ENCODE measurements at regions not wholly inside any gene's neighbourhood (a gene's known extent, or its start where the extent isn't known, plus 50 kb on each side); places are given as distances from the start of the nearest gene placed in this dataset.

DNA sequence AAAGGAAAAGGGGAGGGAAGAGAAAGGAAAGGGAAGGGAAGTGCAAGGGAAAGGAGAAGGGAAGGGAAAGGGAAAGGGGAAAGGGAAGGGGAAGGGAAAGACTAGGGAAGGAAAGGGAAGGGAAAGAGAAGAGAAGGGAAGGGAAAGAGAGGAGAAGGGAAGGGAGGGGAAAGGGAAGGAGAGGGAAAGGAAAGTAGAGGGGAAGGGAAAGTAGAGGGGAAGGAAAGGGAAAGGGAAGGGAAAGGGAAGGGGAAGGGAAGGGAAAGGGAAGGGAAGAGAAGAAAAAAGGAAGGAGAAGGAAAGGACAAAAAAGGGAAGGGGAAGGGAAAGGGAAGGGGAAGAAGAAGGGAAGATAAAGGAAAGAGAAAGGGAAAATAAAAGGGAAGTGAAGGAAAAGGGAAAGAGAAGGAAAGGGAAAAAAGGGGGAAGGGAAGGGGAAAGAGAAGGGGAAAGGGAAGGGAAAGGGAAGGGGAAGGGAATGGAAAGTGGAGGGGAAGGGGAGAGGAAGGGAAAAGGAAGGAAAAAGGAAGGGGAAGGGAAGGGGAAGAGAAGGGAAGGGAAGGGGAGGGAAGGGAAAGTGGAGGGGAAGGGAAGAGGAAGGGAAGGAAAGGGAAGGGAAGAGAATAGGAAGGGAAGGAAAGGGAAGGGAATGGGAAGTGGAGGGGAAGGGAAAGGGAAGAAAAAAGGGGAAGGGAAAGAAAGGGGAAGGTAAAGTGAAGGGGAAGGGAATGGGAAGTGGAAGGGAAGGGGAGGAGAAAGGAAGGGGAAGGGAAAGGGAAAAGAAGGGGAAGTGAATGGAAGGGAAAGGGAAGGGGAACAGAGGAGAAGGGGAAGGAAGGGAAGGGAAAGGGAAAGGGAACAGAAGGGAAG is 138.2 kb downstream of the SPATA19 start:
- H3K9ac ChIP-seq = no peak overlapping the region
- no peak overlapping the region for H3K4me2 ChIP-seq
- no peak overlapping the region for H3K27ac ChIP-seq
- H3K4me3 ChIP-seq = no peak overlapping the region
- H3K36me3 ChIP-seq = no peaks in the 10 kb centered on the region
- peaks cover 0 to 24% (median 19%) of the 10 kb centered on the region in 10 experiments; a peak in 13 of 20 replicates for H3K4me1 ChIP-seq
- H3K9me3 ChIP-seq (replicated peaks in 1 of 11) = peaks cover 0 to 7% (median 0%) of the 10 kb centered on the region in 11 experiments; a peak in 1 of 22 replicates
- no peaks in the 10 kb centered on the region for H4K20me1 ChIP-seq
- TF ChIP-seq Cebpa-rat (IDR thresholded peaks at IDR 0.05) = no peak
- H3K27me3 ChIP-seq = no peaks in the 10 kb centered on the region

DNA sequence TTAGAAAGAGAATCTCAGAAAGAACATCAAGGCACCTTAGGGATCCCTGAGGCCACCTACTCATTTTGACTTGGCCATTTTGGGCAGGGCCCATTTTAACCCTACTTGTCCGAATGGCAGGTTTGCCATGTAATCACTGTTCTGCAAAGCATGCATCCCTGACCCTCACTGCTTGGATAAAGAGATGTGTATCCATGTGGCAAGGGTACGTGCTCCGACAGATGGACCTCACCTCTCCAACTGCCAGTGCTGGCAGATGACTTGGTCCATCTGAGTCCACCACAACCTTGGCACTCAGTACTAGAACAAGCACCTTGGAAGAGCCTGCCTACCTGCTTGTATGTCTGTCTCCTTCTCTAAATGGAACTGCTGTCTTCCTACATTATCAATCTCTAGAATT is 139.4 kb downstream of the SPATA19 start:
- H3K9me3 ChIP-seq (replicated peaks in 1 of 11) = peaks cover 0 to 7% (median 0%) of the 10 kb centered on the region in 11 experiments; a peak in 1 of 22 replicates
- peak overlapping the region in 7 of 11 experiments; percentile 34 to 72 (median 50); a peak in 10 of 22 replicates for H3K4me2 ChIP-seq
- no peak for TF ChIP-seq Cebpa-rat (IDR thresholded peaks at IDR 0.05)
- H3K27me3 ChIP-seq = no peaks in the 10 kb centered on the region
- H4K20me1 ChIP-seq = no peaks in the 10 kb centered on the region
- H3K4me3 ChIP-seq = no peak overlapping the region
- peaks cover 0 to 24% (median 19%) of the 10 kb centered on the region in 10 experiments; a peak in 13 of 20 replicates for H3K4me1 ChIP-seq
- H3K36me3 ChIP-seq = no peaks in the 10 kb centered on the region
- no peak overlapping the region for H3K9ac ChIP-seq
- no peak overlapping the region for H3K27ac ChIP-seq

DNA sequence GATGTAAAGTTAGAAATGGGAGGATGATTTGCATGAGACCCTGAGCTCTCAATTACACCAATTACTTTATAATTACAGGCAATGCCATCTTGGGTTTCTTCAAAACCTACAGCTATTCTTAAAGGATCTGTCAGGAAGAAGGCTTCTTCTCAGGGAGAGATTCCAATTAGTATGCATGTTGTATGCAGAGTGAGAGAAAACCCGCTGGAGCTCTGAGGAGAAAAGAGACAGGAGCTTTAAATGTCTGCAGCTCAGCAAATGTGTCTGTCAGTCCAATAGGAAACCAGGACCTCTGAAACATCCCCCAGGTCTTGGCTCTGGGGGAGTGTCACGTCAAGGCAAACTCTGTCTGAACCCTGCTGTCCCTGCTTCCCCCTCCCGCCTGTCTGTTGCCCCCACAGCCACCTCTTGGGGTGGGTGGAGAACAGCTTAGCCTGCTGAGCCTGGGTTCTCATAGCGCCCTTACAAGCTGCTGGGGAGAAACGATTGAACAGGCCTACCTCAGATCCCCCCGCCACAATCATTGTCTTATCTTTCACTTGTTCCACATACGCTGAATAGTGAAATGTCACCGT is 140.2 kb downstream of the SPATA19 start:
- Histone ChIP-seq H3K9ac (no peak overlapping the region), H3K27ac (no peak overlapping the region), H3K36me3 (no peaks in the 10 kb centered on the region), H3K4me1 (peaks cover 0 to 24% (median 19%) of the 10 kb centered on the region in 10 experiments; a peak in 13 of 20 replicates), H3K27me3 (no peaks in the 10 kb centered on the region), H3K4me2 (peak overlapping the region in 8 of 11 experiments; percentile 16 to 72 (median 48); a peak in 15 of 22 replicates), H3K4me3 (no peak overlapping the region), H4K20me1 (no peaks in the 10 kb centered on the region), H3K9me3 (replicated peaks in 1 of 11) (peaks cover 0 to 7% (median 0%) of the 10 kb centered on the region in 11 experiments; a peak in 1 of 22 replicates)
- TF ChIP-seq Cebpa-rat (IDR thresholded peaks at IDR 0.05) = no peak

- H3K9me3 ChIP-seq (replicated peaks in 1 of 11) = no peaks in the 10 kb centered on the region
- no peak for TF ChIP-seq Cebpa-rat (IDR thresholded peaks at IDR 0.05)
These were observed 146.2 kb downstream of the SPATA19 start for GRCh38 chr11:133699071-133699470.

GRCh38 chr11:133698654-133699053 is 146.7 kb downstream of the SPATA19 start:
- no peak overlapping the region for H3K27ac ChIP-seq
- H3K9ac ChIP-seq = no peak overlapping the region
- no peaks in the 10 kb centered on the region for H3K36me3 ChIP-seq
- H3K4me1 ChIP-seq = peaks cover 0 to 11% (median 0%) of the 10 kb centered on the region in 10 experiments; a peak in 7 of 20 replicates
- H3K4me2 ChIP-seq = no peak overlapping the region
- H4K20me1 ChIP-seq = no peaks in the 10 kb centered on the region
- H3K27me3 ChIP-seq = no peaks in the 10 kb centered on the region
- H3K9me3 ChIP-seq (replicated peaks in 1 of 11) = no peaks in the 10 kb centered on the region
- no peak for TF ChIP-seq Cebpa-rat (IDR thresholded peaks at IDR 0.05)
- no peak overlapping the region for H3K4me3 ChIP-seq

More at GRCh38 chr11:133699071-133699470, 146.2 kb downstream of the SPATA19 start:
- Histone ChIP-seq H3K27ac (no peak overlapping the region), H3K4me3 (no peak overlapping the region), H3K36me3 (no peaks in the 10 kb centered on the region), H3K4me1 (peaks cover 0 to 11% (median 2%) of the 10 kb centered on the region in 10 experiments; a peak in 12 of 20 replicates), H3K27me3 (no peaks in the 10 kb centered on the region), H3K9ac (no peak overlapping the region), H3K4me2 (no peak overlapping the region), H4K20me1 (no peaks in the 10 kb centered on the region)

- no peaks in the 10 kb centered on the region for H3K27me3 ChIP-seq
- no peak overlapping the region for H3K9ac ChIP-seq
- no peak overlapping the region for H3K4me3 ChIP-seq
- H3K36me3 ChIP-seq = no peaks in the 10 kb centered on the region
- no peak overlapping the region for H3K4me2 ChIP-seq
- H3K27ac ChIP-seq = no peak overlapping the region
- no peaks in the 10 kb centered on the region for H3K9me3 ChIP-seq (replicated peaks in 1 of 11)
- TF ChIP-seq Cebpa-rat (IDR thresholded peaks at IDR 0.05) = no peak
- peaks cover 0 to 11% (median 0%) of the 10 kb centered on the region in 10 experiments; a peak in 7 of 20 replicates for H3K4me1 ChIP-seq
- H4K20me1 ChIP-seq = no peaks in the 10 kb centered on the region
These were observed 147.6 kb downstream of the SPATA19 start for GRCh38 chr11:133697603-133698180.

DNA sequence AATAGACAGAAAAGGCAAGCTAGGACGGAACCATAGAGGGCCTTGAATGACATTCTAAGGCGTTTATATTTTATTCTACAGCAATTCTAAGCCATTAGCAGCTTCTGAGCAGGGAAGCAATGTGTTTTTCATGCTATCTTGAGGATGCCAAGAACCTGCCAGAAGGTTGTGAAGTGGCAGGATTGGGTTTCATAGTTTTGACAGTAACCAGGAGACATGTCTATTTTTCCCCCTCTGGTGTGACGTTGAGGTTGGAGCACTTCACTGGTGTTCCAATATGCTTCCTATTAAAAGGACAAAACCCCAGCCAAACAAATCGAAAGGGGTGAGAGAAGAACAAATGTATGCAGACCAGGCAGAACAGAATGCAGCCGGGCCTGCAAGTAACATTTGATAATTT is 148.2 kb downstream of the SPATA19 start:
- Histone ChIP-seq H3K4me2 (no peak overlapping the region), H3K9ac (no peak overlapping the region), H3K4me3 (no peak overlapping the region), H3K9me3 (replicated peaks in 1 of 11) (no peaks in the 10 kb centered on the region), H4K20me1 (no peaks in the 10 kb centered on the region), H3K27me3 (no peaks in the 10 kb centered on the region), H3K36me3 (no peaks in the 10 kb centered on the region), H3K4me1 (peaks cover 0 to 11% (median 0%) of the 10 kb centered on the region in 10 experiments; a peak in 7 of 20 replicates), H3K27ac (no peak overlapping the region)
- no peak for TF ChIP-seq Cebpa-rat (IDR thresholded peaks at IDR 0.05)

DNA sequence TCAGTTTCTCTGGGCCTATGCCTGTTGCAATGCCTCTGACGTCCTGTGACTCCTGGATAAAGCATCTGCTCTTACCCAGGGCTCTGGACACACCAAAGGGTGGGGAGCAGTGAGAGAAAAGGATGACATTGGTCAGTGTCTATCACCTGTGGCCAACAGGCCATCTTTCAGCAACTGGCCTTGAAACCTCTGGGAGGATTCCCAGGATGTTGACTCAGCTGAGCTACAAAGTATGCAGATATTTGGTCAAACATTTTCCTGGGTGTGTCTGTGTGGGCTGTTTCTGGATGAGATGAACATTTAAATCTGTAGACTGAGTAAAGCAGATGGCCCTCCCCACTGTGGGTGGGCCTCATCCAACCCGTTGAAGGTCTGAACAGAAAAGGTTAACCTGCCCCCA is 149.9 kb downstream of the SPATA19 start:
- Histone ChIP-seq H3K4me1 (peaks cover 0 to 11% (median 0%) of the 10 kb centered on the region in 10 experiments; a peak in 7 of 20 replicates), H3K9ac (no peak overlapping the region), H3K4me2 (peak overlapping the region in 3 of 11 experiments; percentile 16 to 44 (median 23); a peak in 5 of 22 replicates), H3K9me3 (replicated peaks in 1 of 11) (no peaks in the 10 kb centered on the region), H3K4me3 (no peak overlapping the region), H4K20me1 (no peaks in the 10 kb centered on the region), H3K27ac (no peak overlapping the region), H3K36me3 (no peaks in the 10 kb centered on the region), H3K27me3 (no peaks in the 10 kb centered on the region)
- TF ChIP-seq Cebpa-rat (IDR thresholded peaks at IDR 0.05) = no peak

DNA sequence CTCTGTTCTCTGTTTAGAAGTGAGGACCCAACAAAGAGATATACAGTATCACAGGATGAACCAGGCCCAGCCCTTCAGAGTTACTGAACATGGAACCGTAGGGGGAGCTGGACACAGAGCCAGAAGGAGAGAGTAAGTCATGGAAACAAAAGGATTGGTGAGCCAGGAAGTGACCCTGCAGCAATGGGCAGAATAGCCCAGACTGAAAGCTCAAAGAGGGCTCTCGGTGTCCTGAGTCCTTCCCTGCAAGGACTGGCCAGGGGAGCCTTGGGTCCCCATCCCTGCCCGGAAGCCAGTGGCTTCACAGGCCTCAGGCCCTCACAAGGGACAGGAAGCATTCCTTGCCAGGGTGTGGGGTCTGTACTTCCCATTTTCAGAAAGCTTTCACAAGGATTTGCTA is 150.6 kb downstream of the SPATA19 start:
- Histone ChIP-seq H3K4me1 (peaks cover 0 to 11% (median 0%) of the 10 kb centered on the region in 10 experiments; a peak in 7 of 20 replicates), H4K20me1 (no peaks in the 10 kb centered on the region), H3K4me2 (peak overlapping the region in 4 of 11 experiments; percentile 16 to 44 (median 27); a peak in 7 of 22 replicates), H3K9me3 (replicated peaks in 1 of 11) (no peaks in the 10 kb centered on the region), H3K27me3 (no peaks in the 10 kb centered on the region), H3K27ac (no peak overlapping the region), H3K36me3 (no peaks in the 10 kb centered on the region), H3K4me3 (no peak overlapping the region), H3K9ac (no peak overlapping the region)
- TF ChIP-seq Cebpa-rat (IDR thresholded peaks at IDR 0.05) = no peak
